Trophoblast cell (in vitro differentiated cells and primary cell): ENCODE measurements at regions not wholly inside any gene's neighbourhood (a gene's known extent, or its start where the extent isn't known, plus 50 kb on each side); places are given as distances from the start of the nearest gene placed in this dataset.
A peak's percentile ranks its signal among the peaks of the same experiment; 100 is the strongest.

ENCODE experiments used
- DNase-seq, 2 donors: peaks; one replicate each; pipeline ENCODE4 v3.0.0-alpha.2; 2016
- H2AFZ ChIP-seq: 2 replicates; pipeline ENCODE4 v1.6.1; 2013; ENCODE audit warnings: low read length, moderate library complexity, mild to moderate bottlenecking; ENCODE audit not compliant: insufficient read depth, poor library complexity
- H2AK5ac ChIP-seq: 2 replicates; pipeline ENCODE4 v1.6.1; 2013; ENCODE audit warnings: mild to moderate bottlenecking, low read length
- H2BK120ac ChIP-seq: 2 replicates; pipeline ENCODE4 v1.6.1; 2013; ENCODE audit warnings: low read length, mild to moderate bottlenecking, moderate library complexity; ENCODE audit not compliant: insufficient read depth, poor library complexity
- H2BK12ac ChIP-seq: 2 replicates; pipeline ENCODE4 v1.6.1; 2013; ENCODE audit warnings: mild to moderate bottlenecking, low read length, moderate library complexity
- H2BK5ac ChIP-seq: 2 replicates; pipeline ENCODE4 v1.6.1; 2013; ENCODE audit warnings: low read length, low read depth, moderate library complexity, mild to moderate bottlenecking; ENCODE audit not compliant: poor library complexity
- H3K14ac ChIP-seq: 2 replicates; pipeline ENCODE4 v1.6.1; 2013; ENCODE audit warnings: mild to moderate bottlenecking, low read length
- H3K18ac ChIP-seq: 2 replicates; pipeline ENCODE4 v1.6.1; 2013; ENCODE audit warnings: mild to moderate bottlenecking, low read length
- H3K23ac ChIP-seq: 2 replicates; pipeline ENCODE4 v1.6.1; 2013; ENCODE audit warnings: low read length
- H3K27ac ChIP-seq: 2 replicates; pipeline ENCODE4 v1.5.1; 2013; ENCODE audit warnings: low read depth, mild to moderate bottlenecking, inconsistent platforms, low read length, moderate library complexity
- H3K27me3 ChIP-seq: 2 replicates; pipeline ENCODE4 v1.6.1; 2013; ENCODE audit warnings: inconsistent platforms, mild to moderate bottlenecking, low read length, moderate library complexity; ENCODE audit not compliant: insufficient read depth
- H3K36me3 ChIP-seq, 2 experiments: 1 replicate in 1 of 2; 2 replicates in 1 of 2; pipeline ENCODE4 v1.6.1; 2013; ENCODE audit warnings: low read length in 2 of 2, mild to moderate bottlenecking in 2 of 2, moderate library complexity in 1 of 2; ENCODE audit not compliant: insufficient read depth in 2 of 2, control insufficient read depth in 1 of 2
- H3K4ac ChIP-seq: 2 replicates; pipeline ENCODE4 v1.6.1; 2013; ENCODE audit warnings: low read depth, mild to moderate bottlenecking, low read length, moderate library complexity
- H3K4me1 ChIP-seq, 2 experiments: 1 replicate in 1 of 2; 2 replicates in 1 of 2; pipeline ENCODE4 v1.6.1; 2013; ENCODE audit warnings: low read length in 2 of 2, mild to moderate bottlenecking in 2 of 2, moderate library complexity in 1 of 2; ENCODE audit not compliant: insufficient read depth in 2 of 2, control insufficient read depth in 1 of 2
- H3K4me2 ChIP-seq: 2 replicates; pipeline ENCODE4 v1.6.1; 2013; ENCODE audit warnings: inconsistent platforms, mild to moderate bottlenecking, low read length, moderate library complexity
- H3K4me3 ChIP-seq: 2 replicates; pipeline ENCODE4 v1.5.1; 2013; ENCODE audit warnings: mild to moderate bottlenecking, low read depth, low read length, inconsistent platforms
- H3K79me1 ChIP-seq: one replicate; pipeline ENCODE4 v1.6.1; 2013; ENCODE audit warnings: low read length
- H3K79me2 ChIP-seq: 2 replicates; pipeline ENCODE4 v1.6.1; 2013; ENCODE audit warnings: low read length, mild to moderate bottlenecking; ENCODE audit not compliant: control insufficient read depth, insufficient read depth, poor library complexity
- H3K9ac ChIP-seq: 2 replicates; pipeline ENCODE4 v1.6.1; 2013; ENCODE audit warnings: mild to moderate bottlenecking, low read length
- H3K9me3 ChIP-seq: 2 replicates; pipeline ENCODE4 v1.6.1; 2013; ENCODE audit warnings: low read depth, mild to moderate bottlenecking, control low read depth, inconsistent platforms, low read length; ENCODE audit not compliant: insufficient read depth
- H4K12ac ChIP-seq: 2 replicates; pipeline ENCODE4 v1.6.1; 2013; ENCODE audit warnings: low read depth, mild to moderate bottlenecking, low read length, moderate library complexity
- H4K8ac ChIP-seq: 2 replicates; pipeline ENCODE4 v1.6.1; 2013; ENCODE audit warnings: low read depth, mild to moderate bottlenecking, low read length, moderate library complexity
- H4K91ac ChIP-seq: one replicate; pipeline ENCODE4 v1.6.1; 2013; ENCODE audit warnings: low read depth, mild to moderate bottlenecking, low read length, moderate library complexity
- WGBS: extraction: QIAGEN DNeasy Blood & Tissue Kit; methylation state at CpG from one replicate; pipeline ENCODE4 v1.1.7; 2013; ENCODE audit warnings: missing lambda C conversion rate; ENCODE audit not compliant: insufficient read length, insufficient coverage; ENCODE audit errors: extremely low coverage; 5-methylcytosine and 5-hydroxymethylcytosine counted together

GRCh38 chr11:34564406-34564805 lies 50.8 kb upstream of the ELF5 start:
- Histone ChIP-seq H3K36me3 (no peaks in the 10 kb centered on the region), H3K18ac (no peak overlapping the region), H3K27me3 (no peaks in the 10 kb centered on the region), H3K9ac (no peak overlapping the region), H3K79me2 (no peaks in the 10 kb centered on the region), H4K12ac (no peak overlapping the region), H2BK12ac (no peak overlapping the region), H4K8ac (no peak overlapping the region), H2BK120ac (no peak overlapping the region), H3K4ac (no peak overlapping the region), H3K9me3 (no peaks in the 10 kb centered on the region), H3K4me3 (no peak overlapping the region), H3K27ac (no peak overlapping the region), H3K4me2 (no peak overlapping the region), H3K4me1 (peaks cover 5 to 6% of the 10 kb centered on the region in 2 experiments), H3K79me1 (no peaks in the 10 kb centered on the region), H2AFZ (no peak overlapping the region), H3K23ac (no peak overlapping the region), H2AK5ac (no peak overlapping the region), H2BK5ac (no peak overlapping the region), H3K14ac (no peak overlapping the region), H4K91ac (no peak overlapping the region)
- WGBS, result no CpG with 5 or more reads among the region's 3 CpGs
- no peak for DNase-seq

- peaks cover 5 to 6% of the 10 kb centered on the region in 2 experiments for H3K4me1 ChIP-seq
- no peak overlapping the region for H2BK12ac ChIP-seq
- H3K4ac ChIP-seq, result no peak overlapping the region
- WGBS, result no CpG with 5 or more reads among the region's 2 CpGs
- H3K4me3 ChIP-seq, result no peak overlapping the region
- no peak overlapping the region for H3K27ac ChIP-seq
- no peak overlapping the region for H4K12ac ChIP-seq
- no peak overlapping the region for H3K18ac ChIP-seq
- no peaks in the 10 kb centered on the region for H3K79me1 ChIP-seq
- no peak overlapping the region for H3K9ac ChIP-seq
- H2AFZ ChIP-seq, result no peak overlapping the region
- H3K14ac ChIP-seq, result no peak overlapping the region
- no peaks in the 10 kb centered on the region for H3K9me3 ChIP-seq
- no peaks in the 10 kb centered on the region for H3K36me3 ChIP-seq
- no peak overlapping the region for H3K23ac ChIP-seq
- no peak overlapping the region for H3K4me2 ChIP-seq
- H2BK120ac ChIP-seq, result no peak overlapping the region
- no peak for DNase-seq
- H2BK5ac ChIP-seq, result no peak overlapping the region
- no peaks in the 10 kb centered on the region for H3K27me3 ChIP-seq
- H4K8ac ChIP-seq, result no peak overlapping the region
- no peaks in the 10 kb centered on the region for H3K79me2 ChIP-seq
- no peak overlapping the region for H2AK5ac ChIP-seq
- no peak overlapping the region for H4K91ac ChIP-seq
These were observed 51.2 kb upstream of the ELF5 start for GRCh38 chr11:34564807-34565241.

- no peak overlapping the region for H3K4me2 ChIP-seq
- H3K79me2 ChIP-seq, result no peaks in the 10 kb centered on the region
- H2AK5ac ChIP-seq, result no peak overlapping the region
- no CpG with 5 or more reads among the region's 2 CpGs for WGBS
- no peak overlapping the region for H3K14ac ChIP-seq
- H3K4ac ChIP-seq, result no peak overlapping the region
- no peak overlapping the region for H2BK12ac ChIP-seq
- H2AFZ ChIP-seq, result no peak overlapping the region
- H3K36me3 ChIP-seq, result no peaks in the 10 kb centered on the region
- H2BK120ac ChIP-seq, result no peak overlapping the region
- no peak overlapping the region for H3K18ac ChIP-seq
- H4K8ac ChIP-seq, result no peak overlapping the region
- no peaks in the 10 kb centered on the region for H3K9me3 ChIP-seq
- no peak overlapping the region for H4K91ac ChIP-seq
- H3K27ac ChIP-seq, result no peak overlapping the region
- peaks cover 5 to 6% of the 10 kb centered on the region in 2 experiments for H3K4me1 ChIP-seq
- no peak overlapping the region for H3K4me3 ChIP-seq
- H3K23ac ChIP-seq, result no peak overlapping the region
- no peak overlapping the region for H3K9ac ChIP-seq
- no peaks in the 10 kb centered on the region for H3K27me3 ChIP-seq
- H3K79me1 ChIP-seq, result no peaks in the 10 kb centered on the region
- DNase-seq, result peak in 1 of 2 donors; percentile 16
- H4K12ac ChIP-seq, result no peak overlapping the region
- H2BK5ac ChIP-seq, result no peak overlapping the region
These were observed 52.0 kb upstream of the ELF5 start for GRCh38 chr11:34565417-34566207.

- Histone ChIP-seq H2AFZ (no peak overlapping the region), H3K79me1 (no peaks in the 10 kb centered on the region), H3K9me3 (no peaks in the 10 kb centered on the region), H2BK5ac (no peak overlapping the region), H4K8ac (no peak overlapping the region), H3K4me1 (peaks cover 5 to 6% of the 10 kb centered on the region in 2 experiments), H3K4ac (no peak overlapping the region), H3K23ac (no peak overlapping the region), H3K27me3 (no peaks in the 10 kb centered on the region), H3K18ac (no peak overlapping the region), H4K91ac (no peak overlapping the region), H3K4me2 (no peak overlapping the region), H2BK120ac (no peak overlapping the region), H3K27ac (no peak overlapping the region), H3K14ac (no peak overlapping the region), H3K79me2 (no peaks in the 10 kb centered on the region), H3K36me3 (no peaks in the 10 kb centered on the region), H3K4me3 (no peak overlapping the region), H2BK12ac (no peak overlapping the region), H2AK5ac (no peak overlapping the region), H3K9ac (no peak overlapping the region), H4K12ac (no peak overlapping the region)
- DNase-seq, result no peak
- no CpG with 5 or more reads among the region's 3 CpGs for WGBS
These were observed 52.6 kb upstream of the ELF5 start for GRCh38 chr11:34566208-34566551.
